Testis (tissue), 2 donors: ENCODE measurements at regions not wholly inside any gene's neighbourhood (a gene's known extent, or its start where the extent isn't known, plus 50 kb on each side); places are given as distances from the start of the nearest gene placed in this dataset.

Source experiments
- CTCF ChIP-seq, 3 experiments: fragments of 450-650 bp in 2 of 3; fragments of 200-600 bp in 1 of 3; sonication (generic) in 1 of 3; IDR thresholded peaks; one replicate each; pipeline ENCODE4 v1.5.1; 2016 to 2019; ENCODE audit warnings: antibody characterized with exemption in 3 of 3, mild to moderate bottlenecking in 2 of 3, moderate library complexity in 1 of 3
- POLR2A ChIP-seq: fragments of 450-650 bp; IDR thresholded peaks from one replicate; pipeline ENCODE4 v1.6.1; 2017; ENCODE audit warnings: antibody characterized with exemption, mild to moderate bottlenecking, moderate library complexity

- peak; percentile 93 to 100 (median 97) for TF ChIP-seq CTCF (IDR thresholded peaks at IDR 0.05)
- TF ChIP-seq POLR2A = no peak
Observed at GRCh38 chr14:100662879-100663760, 63.6 kb upstream of the DLK1 start.
